B cell (primary cell): ENCODE measurements at regions not wholly inside any gene's neighbourhood (a gene's known extent, or its start where the extent isn't known, plus 50 kb on each side); places are given as distances from the start of the nearest gene placed in this dataset.

Experiments used
- CTCF ChIP-seq: fragments of 200-600 bp; IDR thresholded peaks from one replicate; pipeline ENCODE4 v1.8.0; 2022; ENCODE audit warnings: antibody characterized with exemption, mild to moderate bottlenecking
- EZH2 ChIP-seq: IDR thresholded peaks from 2 replicates; pipeline ENCODE4 v1.6.1; 2012; ENCODE audit warnings: borderline replicate concordance, low read depth, mild to moderate bottlenecking, moderate library complexity, low read length; ENCODE audit not compliant: insufficient read depth, poor library complexity, severe bottlenecking

- TF ChIP-seq EZH2 (no peak), CTCF (no peak)
Measured at GRCh38 chr14:84454114-84454513, 1075.8 kb upstream of the FLRT2 start.
